ENCODE measurements at regions not wholly inside any gene's neighbourhood (a gene's known extent, or its start where the extent isn't known, plus 50 kb on each side); places are given as distances from the start of the nearest gene placed in this dataset.

DNA sequence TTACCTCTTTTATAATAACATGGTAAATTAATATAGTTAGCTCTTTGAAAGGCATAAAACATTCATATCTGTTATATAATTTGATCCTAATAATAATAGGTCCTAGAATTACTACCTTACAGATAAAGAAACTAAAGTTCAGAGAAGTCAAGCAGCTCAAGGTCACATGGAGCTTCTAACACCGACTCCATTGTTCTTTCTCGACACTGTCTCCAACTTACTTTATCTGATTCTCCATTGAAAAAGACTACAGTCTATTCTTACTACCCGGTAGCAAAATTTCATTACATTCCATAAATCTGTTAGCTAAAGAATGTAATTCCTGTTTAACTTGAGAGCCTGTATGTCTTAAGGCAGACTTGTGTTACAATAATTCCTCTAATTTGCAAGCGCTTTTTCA is 96.3 kb upstream of the TMEM161B start:
- no peak for DNase-seq (ENCODE audit: low spot score)

DNA sequence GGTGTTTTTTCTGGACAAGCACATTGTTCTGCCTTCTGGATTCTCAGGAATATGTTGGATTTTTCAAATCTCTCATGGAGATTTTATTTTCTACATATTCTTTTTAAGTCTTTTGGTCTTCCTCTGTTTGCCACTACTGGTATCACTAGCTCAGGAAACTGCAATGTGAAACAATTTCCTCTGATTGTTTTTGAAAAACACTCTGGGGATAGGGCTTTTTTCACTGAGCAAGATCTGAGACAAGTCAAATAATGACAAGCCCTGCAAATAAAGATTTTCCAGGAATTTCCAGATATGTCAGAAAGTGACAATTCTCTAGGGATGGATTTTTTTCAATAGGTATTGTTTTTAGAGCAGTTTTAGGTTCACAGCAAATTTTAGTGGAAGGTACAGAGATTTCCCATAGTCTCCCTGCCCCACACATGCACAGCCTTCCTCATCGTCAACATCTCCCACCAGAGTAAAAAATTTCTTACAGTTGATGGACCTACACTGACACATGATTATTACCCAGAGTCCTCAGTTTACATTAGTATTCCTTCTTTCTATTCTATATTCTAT is 86.9 kb upstream of the TMEM161B start:
- no peak for DNase-seq (ENCODE audit: low spot score)

DNA sequence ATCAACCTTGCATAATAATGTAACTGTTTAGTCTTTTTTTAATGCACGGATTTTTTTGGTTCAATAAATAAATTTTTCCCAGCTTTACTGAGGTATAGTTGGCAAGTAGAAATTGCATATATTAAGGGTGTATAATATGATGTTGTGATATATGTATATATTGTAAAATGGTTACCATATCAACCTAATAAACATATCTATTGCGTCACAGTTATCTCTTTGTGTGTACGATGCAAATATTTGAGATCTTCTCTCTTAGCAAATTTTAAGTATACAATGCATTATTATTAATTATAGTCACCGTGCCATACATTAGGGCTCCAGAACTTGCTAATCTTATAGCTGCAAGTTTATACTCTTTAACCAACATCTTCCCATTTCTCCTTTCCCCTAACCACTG is 57.2 kb upstream of the TMEM161B start:
- no peak for DNase-seq (ENCODE audit: low spot score)

DNA sequence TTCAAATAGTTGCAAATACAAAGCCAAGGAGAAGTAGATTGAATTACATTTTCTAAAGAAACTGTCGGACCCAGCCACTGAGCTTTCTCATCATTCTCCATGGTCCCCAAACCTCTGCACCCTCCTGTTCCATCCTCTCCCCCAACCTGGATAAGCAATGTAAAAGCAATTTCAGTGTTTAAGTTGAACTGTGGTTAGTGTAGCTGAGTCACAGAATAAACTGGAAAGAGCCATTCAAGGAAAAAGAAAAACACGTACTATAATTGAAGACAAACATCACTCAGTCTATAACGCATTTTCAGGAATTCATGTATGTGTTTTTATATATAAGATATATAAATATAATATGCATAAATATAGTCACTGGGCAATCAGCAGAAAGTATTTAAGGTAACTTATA is 54.1 kb upstream of the TMEM161B start:
- no peak for DNase-seq (ENCODE audit: low spot score)

All from HuH-7.5 (cell line).